ENCODE measurements at regions not wholly inside any gene's neighbourhood (a gene's known extent, or its start where the extent isn't known, plus 50 kb on each side); places are given as distances from the start of the nearest gene placed in this dataset.
A peak's percentile ranks its signal among the peaks of the same experiment; 100 is the strongest.
"Not testable (repeated sequence)": the region's sequence is repeated elsewhere in the genome, so short reads cannot be mapped to it uniquely, and the experiment has no call there.

- DNase-seq: no peak
These were observed 713.5 kb downstream of the RFPL4B start for GRCh38 chr6:113060664-113061063.

GRCh38 chr6:113065611-113066010, 718.5 kb downstream of the RFPL4B start:
- DNase-seq: no peak

GRCh38 chr6:113067612-113068275, 720.6 kb downstream of the RFPL4B start:
- DNase-seq: no peak

GRCh38 chr6:113068570-113068969, 721.4 kb downstream of the RFPL4B start:
- no peak for DNase-seq

- DNase-seq: not testable (repeated sequence)
These were observed 723.6 kb downstream of the RFPL4B start for GRCh38 chr6:113070681-113071080.

GRCh38 chr6:113073611-113074191, 726.6 kb downstream of the RFPL4B start:
- DNase-seq: no peak

- DNase-seq: no peak
These were observed 729.0 kb downstream of the RFPL4B start for GRCh38 chr6:113076116-113076515.

GRCh38 chr6:113076816-113077215, 729.7 kb downstream of the RFPL4B start:
- no peak for DNase-seq

GRCh38 chr6:113077794-113078193, 730.7 kb downstream of the RFPL4B start:
- DNase-seq: no peak

GRCh38 chr6:113078791-113079190, 731.7 kb downstream of the RFPL4B start:
- no peak for DNase-seq

GRCh38 chr6:113082745-113083144, 735.6 kb downstream of the RFPL4B start:
- no peak for DNase-seq

- no peak for DNase-seq
These were observed 736.8 kb downstream of the RFPL4B start for GRCh38 chr6:113083947-113084346.

- no peak for DNase-seq
These were observed 741.9 kb downstream of the RFPL4B start for GRCh38 chr6:113089056-113089455.

GRCh38 chr6:113092795-113093194, 745.7 kb downstream of the RFPL4B start:
- DNase-seq: no peak

GRCh38 chr6:113094779-113095178, 747.6 kb downstream of the RFPL4B start:
- no peak for DNase-seq

GRCh38 chr6:113095841-113096240, 748.7 kb downstream of the RFPL4B start:
- DNase-seq: no peak

GRCh38 chr6:113102761-113103160, 754.4 kb upstream of the MARCKS start:
- DNase-seq: peak; percentile 18 to 30

GRCh38 chr6:113103634-113104361, 753.3 kb upstream of the MARCKS start:
- DNase-seq: no peak

- DNase-seq: no peak
These were observed 752.6 kb upstream of the MARCKS start for GRCh38 chr6:113104541-113104940.

GRCh38 chr6:113104951-113105350, 752.2 kb upstream of the MARCKS start:
- DNase-seq: no peak

- no peak for DNase-seq
These were observed 746.9 kb upstream of the MARCKS start for GRCh38 chr6:113110211-113110610.

- DNase-seq: no peak
These were observed 745.6 kb upstream of the MARCKS start for GRCh38 chr6:113111550-113111949.

GRCh38 chr6:113112086-113112485, 745.1 kb upstream of the MARCKS start:
- DNase-seq: no peak

- DNase-seq: peak; percentile 79 to 82
These were observed 741.9 kb upstream of the MARCKS start for GRCh38 chr6:113115196-113115595.

All from AML-193 (cell line).